ENCODE measurements at regions not wholly inside any gene's neighbourhood (a gene's known extent, or its start where the extent isn't known, plus 50 kb on each side); places are given as distances from the start of the nearest gene placed in this dataset.

DNA sequence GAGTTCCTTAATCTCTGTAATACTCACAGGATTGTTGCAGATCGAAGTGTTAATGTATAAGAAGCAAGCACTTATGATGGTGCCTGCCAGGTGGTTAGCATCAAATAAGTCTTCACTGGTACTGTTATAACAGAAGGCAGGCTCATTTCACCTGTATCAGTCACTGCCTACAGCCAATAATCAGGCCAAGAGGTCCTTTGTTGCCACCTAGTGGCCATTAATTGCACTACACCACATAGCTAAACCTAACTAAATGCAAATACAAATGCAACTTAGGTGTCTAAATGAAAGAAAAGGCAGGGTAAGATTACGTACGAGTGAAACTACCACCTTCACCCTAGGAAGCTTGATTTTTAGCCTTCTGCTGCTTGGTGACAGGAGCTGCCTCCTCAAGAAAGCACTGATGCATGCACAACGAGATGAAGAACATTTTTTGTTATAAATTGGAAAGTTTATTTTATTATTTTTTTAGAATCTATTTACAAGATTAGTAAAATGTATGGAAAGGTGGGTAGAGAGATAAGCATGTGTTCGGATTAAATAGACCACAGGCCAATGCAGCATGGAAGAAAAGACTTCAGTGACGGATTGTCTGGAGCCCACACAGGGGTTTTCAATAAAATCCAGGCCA is 334.8 kb upstream of the CAMK1G start:
- intact Hi-C loops (cut with DNase I, micrococcal nuclease): no loop called here
- peak; percentile 61 for ATAC-seq
- peak in 1 of 2 donors; percentile 42 for DNase-seq

DNA sequence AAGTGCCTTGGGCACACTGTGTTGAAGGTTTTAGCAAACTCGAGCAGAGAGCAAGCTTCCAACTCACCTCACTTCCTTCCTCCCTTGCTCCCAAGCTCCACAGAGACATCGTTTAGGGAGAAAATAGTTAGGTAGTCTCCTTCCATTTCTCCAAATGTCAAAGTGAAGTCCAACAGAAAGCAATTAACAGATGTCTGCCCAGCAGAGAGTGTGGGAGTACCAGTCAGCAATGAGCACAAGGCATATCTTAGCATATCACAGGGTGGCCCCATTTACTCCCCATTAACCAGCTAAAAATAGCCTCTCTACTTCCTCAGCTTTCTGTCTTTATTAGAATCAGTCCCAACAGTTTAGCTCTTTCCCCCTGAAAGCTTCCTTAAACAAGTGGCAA is 334.2 kb upstream of the CAMK1G start:
- intact Hi-C loops (cut with DNase I, micrococcal nuclease): no loop called here
- ATAC-seq (no peak), DNase-seq (no peak)

DNA sequence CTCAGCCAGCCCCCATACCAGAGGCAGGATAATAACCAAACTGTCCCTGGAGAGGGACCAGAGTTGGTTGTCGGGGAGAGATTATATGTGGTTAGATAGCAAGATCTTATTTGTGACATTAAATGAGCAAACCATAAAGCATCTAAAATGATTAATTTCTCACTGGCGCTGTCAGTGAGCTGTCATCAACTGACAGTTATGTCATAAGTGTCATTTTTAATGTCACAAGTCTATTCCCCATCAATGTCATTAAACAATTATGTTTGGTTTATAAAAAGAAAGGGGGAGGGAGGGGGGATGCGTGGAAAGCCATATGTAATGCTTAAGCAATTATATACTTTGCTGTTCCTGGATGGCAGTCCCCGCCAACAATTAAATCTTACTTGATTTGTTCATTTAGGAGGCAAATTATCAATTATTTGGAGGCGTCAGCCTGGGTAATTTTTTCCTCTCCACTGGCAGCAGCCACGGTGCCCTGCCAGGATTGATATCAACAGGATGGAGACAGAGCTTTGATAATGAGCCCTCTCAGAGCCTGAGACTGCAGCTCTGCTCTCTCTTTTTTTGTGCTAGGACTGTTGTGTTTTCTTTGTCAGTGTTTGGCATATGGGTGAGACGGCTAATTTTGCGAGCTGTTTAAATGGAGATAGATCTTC is 333.6 kb upstream of the CAMK1G start:
- intact Hi-C loops (cut with DNase I, micrococcal nuclease): no loop called here
- DNase-seq (no peak), ATAC-seq (no peak)

- DNase-seq (no peak), ATAC-seq (no peak)
- intact Hi-C loops (cut with DNase I, micrococcal nuclease): no loop called here
Observed at GRCh38 chr1:209250861-209251636, 332.5 kb upstream of the CAMK1G start.

- intact Hi-C loops (cut with DNase I, micrococcal nuclease): no loop called here
- DNase-seq: no peak
- ATAC-seq: no peak
Observed at GRCh38 chr1:209256766-209257350, 326.7 kb upstream of the CAMK1G start.

GRCh38 chr1:209257454-209257853 is 326.1 kb upstream of the CAMK1G start:
- intact Hi-C loops (cut with DNase I, micrococcal nuclease): no loop called here

GRCh38 chr1:209260136-209260535 is 323.4 kb upstream of the CAMK1G start:
- intact Hi-C loops (cut with DNase I, micrococcal nuclease): no loop called here
- ATAC-seq (no peak), DNase-seq (no peak)

More at GRCh38 chr1:209257454-209257853, 326.1 kb upstream of the CAMK1G start:
- DNase-seq: no peak
- ATAC-seq: no peak

GRCh38 chr1:209262631-209263030 is 320.9 kb upstream of the CAMK1G start:
- intact Hi-C loops (cut with DNase I, micrococcal nuclease): no loop called here
- no peak for ATAC-seq

DNA sequence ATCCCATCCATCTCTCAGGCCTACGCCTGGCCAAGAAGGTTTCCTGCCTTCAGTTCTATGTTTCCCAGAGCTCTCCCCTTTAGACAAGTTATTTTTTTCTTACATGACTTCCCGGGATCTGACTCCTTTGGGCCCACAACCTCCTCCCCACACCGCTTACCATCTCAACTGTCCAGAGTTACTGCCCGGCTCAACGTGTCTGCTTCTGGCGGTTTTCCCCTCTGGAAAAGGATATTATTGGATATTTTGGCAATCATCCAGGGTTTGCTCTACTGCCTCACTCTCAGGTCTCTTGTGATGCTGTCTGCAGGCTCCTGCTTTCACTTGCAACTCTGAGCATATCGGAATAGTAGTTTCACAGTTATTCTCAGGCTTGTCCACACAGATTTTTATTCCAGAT is 318.2 kb upstream of the CAMK1G start:
- ATAC-seq: no peak
- intact Hi-C loops (cut with DNase I, micrococcal nuclease): no loop called here
- DNase-seq: no peak

More at GRCh38 chr1:209262631-209263030, 320.9 kb upstream of the CAMK1G start:
- no peak for DNase-seq

DNA sequence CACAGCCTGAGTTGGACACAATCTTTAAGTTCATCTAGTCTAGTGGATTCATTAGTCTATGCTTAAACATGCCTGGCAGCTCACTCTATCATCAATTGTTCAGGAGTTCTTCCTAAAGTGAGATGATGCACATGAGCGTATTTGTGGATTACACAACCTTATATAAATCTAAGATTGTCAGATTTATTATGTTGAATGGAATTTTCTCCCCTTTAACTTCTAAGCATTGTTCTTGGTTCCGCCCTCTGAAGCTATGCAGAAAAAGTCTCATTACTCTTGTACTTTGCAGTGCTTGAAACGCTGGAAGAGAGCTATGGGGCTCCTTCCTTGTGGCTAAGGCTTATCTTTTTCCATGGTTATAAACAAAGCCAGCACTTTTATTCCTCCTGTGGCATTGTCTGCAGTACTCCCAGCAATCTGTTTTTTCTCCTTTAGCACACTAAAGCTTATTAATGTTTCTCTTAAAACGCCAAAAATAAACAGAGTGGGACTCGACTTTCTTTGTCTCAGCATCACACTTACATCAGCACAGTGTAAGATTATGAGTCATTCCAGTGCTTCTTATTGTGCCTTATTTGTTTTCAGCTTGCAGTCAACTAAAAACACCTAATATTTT is 316.8 kb upstream of the CAMK1G start:
- ATAC-seq (no peak), DNase-seq (no peak)
- intact Hi-C loops (cut with DNase I, micrococcal nuclease): no loop called here

DNA sequence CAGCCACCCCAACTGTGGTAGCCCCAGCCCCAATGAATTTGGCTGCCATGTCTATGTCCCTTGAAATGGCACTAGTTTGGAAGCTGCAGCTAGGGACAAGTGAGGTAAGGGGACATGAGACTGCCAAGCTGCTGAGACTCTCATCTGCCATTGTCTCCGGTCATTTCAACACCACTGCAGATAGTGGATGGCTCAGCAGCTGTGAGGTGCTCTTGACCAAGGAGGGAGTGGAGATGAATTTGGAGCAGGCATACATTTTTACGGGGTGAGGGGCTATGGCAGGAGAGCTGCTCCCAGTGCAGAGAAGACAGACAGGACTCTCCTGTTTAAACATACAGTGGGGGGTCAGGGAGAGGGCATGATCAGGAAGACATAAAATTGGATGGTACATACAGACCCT is 315.5 kb upstream of the CAMK1G start:
- ATAC-seq: no peak
- intact Hi-C loops (cut with DNase I, micrococcal nuclease): no loop called here
- DNase-seq: no peak

DNA sequence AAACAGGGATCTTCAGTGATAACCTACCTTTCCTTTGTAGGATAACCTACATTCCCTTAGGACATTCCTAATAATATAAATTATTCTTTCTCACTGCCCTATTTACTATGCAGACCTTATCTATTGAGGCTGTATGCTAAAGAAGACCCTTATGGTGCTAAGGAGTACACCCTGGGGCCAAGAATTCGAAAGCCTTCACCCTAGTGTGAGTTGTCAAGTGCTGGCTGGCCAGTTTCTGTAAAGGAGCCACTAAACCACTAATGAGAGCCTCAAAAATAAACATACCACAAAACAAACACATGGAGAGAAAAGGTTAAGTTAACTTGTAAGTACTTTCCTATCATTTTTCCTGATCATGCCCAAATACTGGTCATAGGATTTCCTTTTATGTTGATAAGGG is 315.0 kb upstream of the CAMK1G start:
- ATAC-seq (no peak), DNase-seq (no peak)
- intact Hi-C loops (cut with DNase I, micrococcal nuclease): no loop called here

DNA sequence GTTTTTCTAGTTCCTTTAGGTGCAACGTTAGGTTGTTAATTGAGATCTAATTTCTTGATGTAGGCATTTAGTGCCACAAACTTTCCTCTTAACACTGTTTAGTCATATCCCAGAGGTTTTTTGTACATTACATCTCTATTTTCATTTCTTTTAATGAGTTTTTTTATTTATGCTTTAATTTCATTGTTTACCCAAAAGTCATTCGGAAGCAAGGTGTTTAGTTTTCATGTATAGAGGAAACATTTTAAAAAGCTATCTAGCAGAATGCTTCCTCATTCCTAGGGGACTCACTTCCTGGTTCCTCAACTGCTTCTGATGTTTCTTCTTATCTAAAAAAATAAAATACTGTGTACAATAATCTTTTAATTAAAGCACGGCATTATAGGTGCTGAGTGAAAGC is 307.2 kb upstream of the CAMK1G start:
- intact Hi-C loops (cut with DNase I, micrococcal nuclease): no loop called here
- no peak for ATAC-seq

DNA sequence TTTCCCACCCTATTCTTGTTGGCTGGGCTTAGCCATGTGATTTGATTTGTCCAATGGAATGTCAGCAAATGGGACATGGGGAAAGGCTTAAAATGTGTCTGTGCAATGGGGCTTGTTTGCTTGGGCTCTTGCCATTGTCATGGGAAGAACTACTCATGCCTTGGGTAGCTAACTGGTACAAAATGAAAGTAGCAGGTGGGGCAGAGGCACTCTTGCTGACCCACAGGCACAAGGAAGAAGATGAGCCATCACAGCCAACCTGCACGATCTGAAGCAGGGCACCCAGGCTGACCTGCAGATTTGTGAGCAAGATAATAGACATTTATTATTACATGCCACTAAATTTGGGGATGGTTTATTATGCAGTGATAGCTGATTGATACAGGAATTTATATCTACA is 305.9 kb upstream of the CAMK1G start:
- ATAC-seq (no peak), DNase-seq (no peak)
- intact Hi-C loops (cut with DNase I, micrococcal nuclease): no loop called here

More for the DNA sequence above, 307.2 kb upstream of the CAMK1G start:
- DNase-seq: no peak

- no peak for DNase-seq
- no peak for ATAC-seq
- intact Hi-C loops (cut with DNase I, micrococcal nuclease): no loop called here
Observed at GRCh38 chr1:209291715-209292114, 291.8 kb upstream of the CAMK1G start.

- ATAC-seq (no peak), DNase-seq (no peak)
- intact Hi-C loops (cut with DNase I, micrococcal nuclease): no loop called here
Observed at GRCh38 chr1:209302779-209303568, 280.5 kb upstream of the CAMK1G start.

DNA sequence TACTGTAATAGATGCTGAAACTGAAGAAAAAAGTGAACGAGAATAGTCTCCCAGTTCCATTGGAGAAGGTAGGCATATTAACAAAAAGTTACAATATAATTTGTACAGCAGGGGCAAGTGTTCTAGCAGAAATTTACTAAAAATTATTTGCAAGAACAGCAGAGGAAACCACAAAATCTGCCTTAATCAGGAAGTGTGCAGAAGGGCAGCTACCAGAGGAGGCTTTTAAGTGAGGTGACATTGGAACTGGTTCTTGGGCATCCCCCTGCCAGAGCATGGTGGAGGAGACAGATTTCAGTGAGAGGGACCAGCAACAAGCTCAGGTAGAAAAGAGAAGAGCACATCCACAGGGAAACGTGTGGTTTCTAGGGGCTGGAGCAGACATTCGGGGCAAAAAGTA is 279.3 kb upstream of the CAMK1G start:
- intact Hi-C loops (cut with DNase I, micrococcal nuclease): no loop called here
- ATAC-seq: no peak

DNA sequence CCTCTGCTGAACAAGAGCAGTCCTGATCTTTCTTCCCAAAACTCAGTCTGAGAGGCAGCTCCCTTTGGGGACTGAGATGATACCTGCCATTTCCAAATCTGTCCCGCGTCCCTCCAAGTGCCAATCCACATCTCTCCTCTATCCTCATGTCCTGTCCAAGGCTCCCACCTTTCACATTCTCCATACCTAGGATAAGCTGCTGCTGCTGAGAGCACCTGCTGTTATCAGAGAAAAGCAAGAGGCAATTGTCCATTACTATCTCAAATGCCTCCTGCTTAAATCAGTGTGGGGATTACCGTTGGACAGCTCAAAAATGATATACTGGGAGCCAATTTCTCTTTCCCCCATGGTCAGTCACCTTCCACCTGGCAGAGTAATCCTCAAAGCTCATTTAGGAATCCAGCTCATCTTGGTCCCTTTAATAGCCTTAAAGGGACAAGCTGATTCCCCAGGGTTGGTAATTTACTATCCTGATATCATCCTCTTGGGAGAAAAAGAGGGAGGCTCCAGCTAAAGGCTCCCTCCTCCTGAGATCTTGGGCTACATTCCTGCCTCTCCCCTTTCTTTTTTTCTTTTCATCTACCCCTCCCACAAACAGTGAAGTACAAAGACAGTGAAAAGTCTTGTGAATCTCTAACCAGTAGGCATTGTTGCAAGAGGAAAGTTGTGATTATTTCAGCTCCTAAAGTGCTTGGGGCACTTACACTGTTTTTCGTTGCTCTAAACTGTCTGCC is 278.1 kb upstream of the CAMK1G start:
- no peak for DNase-seq
- intact Hi-C loops (cut with DNase I, micrococcal nuclease): no loop called here

More for the DNA sequence above, 279.3 kb upstream of the CAMK1G start:
- no peak for DNase-seq

More for the DNA sequence above, 278.1 kb upstream of the CAMK1G start:
- ATAC-seq: no peak

Measured in left colon (tissue), 2 donors.